ENCODE measurements at regions not wholly inside any gene's neighbourhood (a gene's known extent, or its start where the extent isn't known, plus 50 kb on each side); places are given as distances from the start of the nearest gene placed in this dataset.

DNA sequence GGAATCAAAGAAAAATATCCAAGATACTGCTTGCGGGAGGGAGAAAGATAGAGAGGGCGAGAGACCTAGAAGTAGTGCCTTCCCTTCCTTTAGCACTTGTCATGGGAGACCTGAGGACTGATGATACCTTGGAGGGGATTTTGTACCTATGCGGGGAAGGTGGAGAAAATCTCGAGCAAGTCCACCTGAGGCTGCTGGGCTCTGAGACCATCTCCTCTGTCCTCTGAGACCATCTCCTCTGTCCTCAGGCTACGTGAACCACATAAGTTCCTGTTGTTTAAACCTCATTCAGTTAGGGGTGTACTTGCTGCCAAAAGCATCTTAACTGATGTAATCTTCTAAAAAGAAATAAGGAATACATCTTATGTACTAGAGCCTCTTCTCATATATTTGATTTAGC, 164.9 kb downstream of the NR2F2 start:
- TF ChIP-seq, protein P1, sequence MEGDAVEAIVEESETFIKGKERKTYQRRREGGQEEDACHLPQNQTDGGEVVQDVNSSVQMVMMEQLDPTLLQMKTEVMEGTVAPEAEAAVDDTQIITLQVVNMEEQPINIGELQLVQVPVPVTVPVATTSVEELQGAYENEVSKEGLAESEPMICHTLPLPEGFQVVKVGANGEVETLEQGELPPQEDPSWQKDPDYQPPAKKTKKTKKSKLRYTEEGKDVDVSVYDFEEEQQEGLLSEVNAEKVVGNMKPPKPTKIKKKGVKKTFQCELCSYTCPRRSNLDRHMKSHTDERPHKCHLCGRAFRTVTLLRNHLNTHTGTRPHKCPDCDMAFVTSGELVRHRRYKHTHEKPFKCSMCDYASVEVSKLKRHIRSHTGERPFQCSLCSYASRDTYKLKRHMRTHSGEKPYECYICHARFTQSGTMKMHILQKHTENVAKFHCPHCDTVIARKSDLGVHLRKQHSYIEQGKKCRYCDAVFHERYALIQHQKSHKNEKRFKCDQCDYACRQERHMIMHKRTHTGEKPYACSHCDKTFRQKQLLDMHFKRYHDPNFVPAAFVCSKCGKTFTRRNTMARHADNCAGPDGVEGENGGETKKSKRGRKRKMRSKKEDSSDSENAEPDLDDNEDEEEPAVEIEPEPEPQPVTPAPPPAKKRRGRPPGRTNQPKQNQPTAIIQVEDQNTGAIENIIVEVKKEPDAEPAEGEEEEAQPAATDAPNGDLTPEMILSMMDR (IDR thresholded peaks at IDR 0.05; ENCODE audit: poor library complexity): no peak
- TF ChIP-seq EZH2phosphoT487 (IDR thresholded peaks at IDR 0.05; ENCODE audit: low read depth, severe bottlenecking, unreplicated experiment) (no peak), EZH2 (IDR thresholded peaks at IDR 0.05; ENCODE audit: borderline replicate concordance) (no peak)
